HL-60/S4 (cell line): ENCODE measurements at regions not wholly inside any gene's neighbourhood (a gene's known extent, or its start where the extent isn't known, plus 50 kb on each side); places are given as distances from the start of the nearest gene placed in this dataset.

Experiments used
- in situ Hi-C: fragments of 300-500 bp; cut with MboI; formaldehyde crosslinking; loops from 2 replicates; pipeline ENCODE4 v1.14.3; 2022; ENCODE audit warnings: low sequenced_read_pairs

DNA sequence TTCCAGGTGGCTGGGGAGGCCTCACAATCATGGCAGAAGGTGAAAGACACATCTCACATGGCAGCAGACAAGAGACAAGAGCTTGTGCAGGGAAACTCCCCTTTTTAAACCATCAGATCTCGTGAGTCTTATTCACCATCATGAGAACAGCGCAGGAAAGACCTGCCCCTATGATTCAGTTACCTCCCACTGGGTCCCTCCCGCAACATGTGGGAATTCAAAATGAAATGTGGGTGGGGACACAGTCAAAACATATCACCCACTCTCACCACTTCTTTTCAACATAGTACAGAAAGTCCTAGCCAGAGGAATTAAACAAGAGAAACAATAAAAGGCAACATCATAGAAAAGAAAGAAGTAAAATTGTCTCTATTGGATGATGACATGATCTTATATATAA is 223.4 kb upstream of the SLC24A2 start:
- in situ Hi-C loops, result no loop called here

DNA sequence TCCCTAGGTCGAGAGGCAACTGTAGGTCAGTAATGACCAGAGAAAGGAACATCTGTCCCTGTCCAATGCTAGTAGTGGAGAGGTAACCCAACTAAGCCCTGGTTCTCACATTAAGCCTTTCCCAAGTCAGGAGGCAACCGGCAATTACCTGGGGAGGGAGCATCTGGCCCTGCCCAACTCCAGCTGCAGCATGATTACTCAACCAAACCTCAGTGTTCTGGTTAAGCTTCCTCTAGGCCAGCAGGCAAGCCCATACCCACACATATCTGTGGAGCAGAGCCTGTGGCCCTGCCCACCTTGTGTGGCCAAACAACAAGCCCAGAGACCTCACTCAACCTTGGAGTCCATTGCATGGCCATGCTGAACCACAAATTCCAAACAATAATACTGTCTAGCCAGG is 220.8 kb upstream of the SLC24A2 start:
- in situ Hi-C loops, result no loop called here

DNA sequence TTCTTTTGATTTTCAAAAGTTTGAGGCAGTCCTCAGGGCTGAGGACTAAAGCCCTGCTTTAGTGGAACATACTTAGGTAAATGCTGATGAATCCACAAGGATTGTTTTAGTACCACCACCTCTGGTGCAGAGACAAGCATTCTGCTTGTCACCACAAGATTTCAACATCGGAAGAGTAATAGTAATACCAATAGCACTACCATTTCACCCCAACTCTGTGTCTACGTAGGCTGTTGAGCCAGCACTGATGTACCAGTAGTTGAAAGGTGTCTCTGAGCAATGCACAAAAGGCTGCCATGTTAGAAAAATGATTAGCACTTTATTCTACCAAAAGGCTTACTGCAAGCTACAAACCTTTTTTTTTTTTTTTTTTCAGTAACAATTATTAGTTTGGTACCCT is 213.2 kb upstream of the SLC24A2 start:
- in situ Hi-C loops, result no loop called here

DNA sequence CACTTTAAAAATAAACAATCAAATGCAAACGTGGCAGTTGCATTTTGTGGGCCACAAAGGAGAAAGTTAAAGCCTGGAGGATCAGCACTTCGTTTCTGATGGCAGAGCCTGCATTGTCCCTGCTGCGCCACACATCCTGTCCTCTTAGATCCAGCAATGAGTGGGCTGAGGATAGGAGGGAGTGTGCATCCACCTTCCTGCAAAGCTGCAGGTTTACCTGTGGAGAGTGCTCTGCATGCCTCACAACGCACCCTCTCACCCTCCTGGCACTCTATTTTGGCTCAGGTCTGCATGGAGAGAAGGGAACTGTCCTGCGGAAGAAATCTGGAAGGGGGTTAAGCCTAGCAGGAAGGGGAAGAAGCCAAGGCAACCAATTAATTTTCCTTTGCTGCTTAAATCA is 212.2 kb upstream of the SLC24A2 start:
- in situ Hi-C loops, result no loop called here

DNA sequence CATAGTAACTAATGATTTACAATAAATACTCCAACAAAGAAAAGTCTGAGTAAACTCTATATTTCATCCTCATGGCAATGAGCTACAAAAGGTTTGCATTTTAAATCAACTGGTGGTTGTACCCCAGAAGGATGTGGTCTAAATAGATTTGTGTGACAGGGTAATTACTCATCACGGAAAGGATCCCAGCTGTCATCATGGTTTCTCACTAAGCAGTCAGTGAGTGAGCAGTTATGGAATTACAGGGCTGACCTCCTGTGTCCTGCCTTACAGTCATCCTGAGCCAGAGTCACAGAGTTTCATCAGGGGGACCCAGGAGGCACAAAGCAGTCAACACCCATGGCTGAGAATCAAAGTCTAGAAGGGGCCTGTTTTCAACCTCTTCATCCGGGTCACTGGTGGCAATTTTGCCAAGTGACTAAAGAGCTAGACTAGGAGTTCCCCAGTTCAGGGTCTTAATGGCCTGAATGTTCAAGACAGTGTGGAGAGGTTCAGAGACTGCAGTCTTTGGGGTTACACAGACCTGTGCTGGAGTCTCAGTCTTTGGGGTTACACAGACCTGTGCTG is 210.7 kb upstream of the SLC24A2 start:
- in situ Hi-C loops, result no loop called here

DNA sequence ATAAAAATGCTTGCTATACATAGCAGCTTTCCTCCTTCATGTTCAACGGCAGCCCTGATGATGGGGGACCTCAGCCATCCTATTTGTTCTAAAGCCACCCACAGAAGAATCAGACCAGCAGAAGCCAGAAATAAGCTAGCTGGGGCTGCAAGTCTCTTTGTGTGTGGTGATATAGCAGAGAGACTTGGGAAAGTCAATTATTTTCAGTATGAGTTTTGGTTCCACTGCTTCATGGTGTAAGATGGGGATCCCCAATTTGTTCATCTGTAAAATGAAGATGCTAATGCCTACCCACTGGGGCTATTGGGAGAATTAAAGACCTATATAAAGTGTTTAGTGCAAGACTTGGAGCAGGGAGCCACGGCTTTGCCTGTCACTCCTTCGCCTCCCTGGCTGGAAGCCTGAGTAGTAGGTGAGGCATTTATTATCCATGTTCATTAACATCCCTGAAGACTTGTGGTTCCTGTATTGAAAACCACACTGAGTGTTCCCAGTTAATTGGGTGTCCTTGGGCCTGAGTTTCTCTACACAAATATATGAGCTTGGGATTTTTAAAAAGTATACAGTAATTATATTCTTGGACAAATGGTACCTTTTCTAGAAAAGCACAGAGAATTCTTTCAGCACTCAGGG is 210.1 kb upstream of the SLC24A2 start:
- in situ Hi-C loops, result no loop called here

DNA sequence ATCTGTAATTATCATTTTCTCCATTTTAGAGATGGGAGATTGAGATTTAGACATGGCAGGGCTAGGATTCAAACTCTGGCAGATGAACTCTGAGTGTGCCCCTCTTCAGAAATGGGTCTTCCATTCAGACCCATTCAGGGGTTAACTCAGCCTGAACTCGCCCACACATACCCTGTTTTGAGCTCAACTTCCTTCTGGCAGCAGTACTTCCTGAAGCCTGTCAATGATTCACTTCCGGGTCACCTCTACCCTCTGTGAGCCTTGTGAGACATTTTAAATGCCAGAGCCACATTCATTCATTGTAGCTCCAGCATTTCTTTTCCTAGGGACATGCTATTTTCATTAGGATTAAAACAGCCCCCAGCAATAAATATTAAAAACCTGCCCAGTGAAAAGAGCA is 209.3 kb upstream of the SLC24A2 start:
- in situ Hi-C loops, result no loop called here

DNA sequence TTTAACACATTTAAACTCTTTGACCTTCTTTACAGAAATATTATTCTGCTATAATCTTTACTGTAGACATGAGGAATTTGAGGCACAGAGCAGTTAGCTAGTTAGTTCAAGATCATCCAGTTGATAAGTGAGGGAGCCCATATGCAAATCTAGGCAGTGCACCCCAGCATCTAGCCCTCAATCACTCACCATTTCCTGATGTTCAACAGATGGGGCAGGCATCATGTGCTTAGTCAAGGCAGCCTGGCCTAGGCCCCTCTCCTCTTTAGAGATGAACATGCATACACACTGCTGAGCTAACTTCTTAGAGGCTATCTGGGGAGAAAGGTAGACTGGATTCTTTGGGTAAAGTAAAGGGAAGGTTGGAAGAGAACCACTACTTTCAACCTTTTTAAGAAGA is 206.8 kb upstream of the SLC24A2 start:
- in situ Hi-C loops, result no loop called here

DNA sequence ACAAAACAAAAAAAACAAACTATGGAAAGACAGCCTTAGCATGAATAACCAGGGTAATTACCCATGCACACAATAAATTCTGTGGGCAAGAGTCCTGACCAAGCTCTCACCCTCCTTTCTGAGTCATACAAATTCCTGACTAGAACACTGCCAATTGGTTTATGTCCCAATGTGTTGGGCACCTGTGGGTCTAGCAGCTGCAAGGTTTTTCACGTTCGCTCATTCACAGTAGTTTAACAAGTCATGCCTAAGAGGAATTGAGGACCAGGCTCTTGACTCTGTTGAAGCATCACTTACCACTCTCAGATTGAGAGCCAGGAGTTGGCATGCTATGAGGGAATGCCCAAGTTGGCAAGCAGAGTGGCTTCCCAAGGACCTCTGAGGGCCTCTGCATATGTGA is 205.5 kb upstream of the SLC24A2 start:
- in situ Hi-C loops, result no loop called here

DNA sequence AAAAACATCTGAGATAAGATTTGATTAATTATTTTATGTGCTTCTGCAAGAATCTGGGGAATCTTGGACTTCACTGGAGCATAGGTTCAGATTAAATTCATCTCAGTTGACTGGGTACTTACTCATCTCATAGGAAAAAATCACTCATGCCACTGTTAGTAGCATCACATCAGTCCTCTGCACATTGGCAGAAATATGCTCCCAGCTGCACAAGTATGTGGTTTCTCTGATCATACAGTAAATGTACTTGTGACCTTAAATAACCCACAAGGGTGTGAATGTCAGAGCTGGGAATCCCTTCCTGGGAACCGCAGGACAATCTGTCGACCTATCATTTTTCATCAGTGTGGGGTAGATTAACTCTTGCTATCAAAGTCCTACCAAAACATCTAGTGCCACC is 203.7 kb upstream of the SLC24A2 start:
- in situ Hi-C loops, result no loop called here

DNA sequence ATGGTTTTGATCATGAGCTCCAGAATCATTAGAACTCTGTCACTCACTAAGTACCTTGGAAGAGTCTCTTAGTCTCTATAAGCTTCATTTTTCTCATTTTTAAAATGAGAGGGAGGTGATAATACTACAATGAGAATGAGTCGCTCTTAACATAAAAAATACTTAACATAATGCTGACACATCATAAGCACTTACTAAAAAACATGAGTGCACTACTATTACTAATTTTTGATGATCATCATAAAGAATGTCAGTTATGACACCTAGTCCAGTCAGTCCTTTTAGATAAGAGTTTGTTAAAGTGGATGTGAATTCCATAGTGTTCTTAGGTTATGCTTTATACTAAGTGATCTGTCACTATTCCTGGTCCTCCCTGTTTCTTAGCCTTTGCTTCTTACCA is 200.4 kb upstream of the SLC24A2 start:
- in situ Hi-C loops, result no loop called here

DNA sequence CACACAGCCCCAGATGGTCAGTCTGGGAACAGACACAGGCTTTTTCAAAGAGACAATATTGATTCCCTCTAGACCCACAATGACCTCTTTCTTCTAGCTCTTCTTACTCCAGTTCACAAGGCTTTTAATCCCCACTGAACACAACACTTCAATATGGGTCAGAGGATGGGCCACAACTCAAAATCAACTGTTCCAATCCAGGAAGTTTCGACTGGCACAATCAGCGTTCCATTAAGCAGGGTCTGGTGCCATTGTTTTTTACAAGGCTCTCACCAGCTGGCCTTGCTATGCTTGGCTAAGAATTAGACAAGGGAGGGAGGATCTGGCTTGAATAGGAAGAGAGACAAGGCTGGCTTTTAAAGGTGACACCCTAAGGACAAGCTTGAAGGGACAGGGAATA is 199.4 kb upstream of the SLC24A2 start:
- in situ Hi-C loops, result no loop called here

DNA sequence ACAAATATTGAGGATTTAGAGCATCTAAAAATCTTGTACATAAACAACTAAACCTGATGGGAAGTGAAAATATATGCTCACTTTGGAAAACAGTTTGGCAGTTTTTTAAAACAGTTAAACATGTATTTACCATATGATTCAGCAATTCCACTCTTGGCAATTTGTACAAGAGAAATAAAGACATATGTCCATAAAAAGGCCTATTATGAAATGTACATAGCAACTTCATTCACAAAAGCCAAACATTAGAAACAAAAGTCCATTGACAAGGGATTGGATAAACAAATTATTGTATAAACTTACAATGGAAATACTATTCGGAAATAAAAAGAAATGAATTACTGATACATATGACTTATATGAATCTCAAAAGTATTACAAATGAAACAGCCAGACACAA is 196.2 kb upstream of the SLC24A2 start:
- in situ Hi-C loops, result no loop called here

DNA sequence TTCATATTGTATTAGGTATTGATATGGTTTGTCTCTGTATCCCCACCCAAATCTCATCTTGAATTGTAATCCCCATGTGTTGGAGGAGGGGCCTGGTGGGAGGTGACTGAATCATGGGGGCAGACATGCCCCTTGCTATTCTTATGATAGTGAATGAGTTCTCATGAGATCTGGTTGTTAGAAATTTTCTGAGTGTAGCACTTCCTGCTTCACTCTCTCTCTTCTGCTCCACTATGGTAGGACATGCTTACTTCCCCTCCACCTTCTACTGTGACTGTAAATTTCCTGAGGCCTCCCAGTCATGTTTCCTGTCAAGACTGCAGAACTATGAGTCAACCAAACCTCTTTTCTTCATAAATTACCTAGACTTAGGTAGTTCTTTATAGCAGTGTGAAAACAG is 187.4 kb upstream of the SLC24A2 start:
- in situ Hi-C loops, result no loop called here

DNA sequence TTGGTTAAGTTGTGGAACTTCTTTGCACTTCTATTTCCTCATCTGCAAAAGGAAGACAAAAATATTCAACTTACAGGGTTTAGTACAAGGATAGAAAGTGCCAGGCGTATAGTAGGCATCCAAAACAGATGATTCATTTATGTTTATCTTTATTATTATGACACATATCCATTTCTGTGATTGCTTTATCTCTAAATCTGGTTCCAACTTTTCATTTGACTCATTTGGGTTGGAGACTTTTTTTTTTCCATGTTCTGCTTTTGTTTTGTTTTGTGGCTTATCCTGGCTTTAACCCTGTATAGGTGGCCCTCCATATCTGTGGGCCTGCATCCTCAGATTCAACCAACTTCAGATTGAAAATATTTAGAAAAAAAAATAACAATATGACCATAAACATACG is 186.7 kb upstream of the SLC24A2 start:
- in situ Hi-C loops, result no loop called here

DNA sequence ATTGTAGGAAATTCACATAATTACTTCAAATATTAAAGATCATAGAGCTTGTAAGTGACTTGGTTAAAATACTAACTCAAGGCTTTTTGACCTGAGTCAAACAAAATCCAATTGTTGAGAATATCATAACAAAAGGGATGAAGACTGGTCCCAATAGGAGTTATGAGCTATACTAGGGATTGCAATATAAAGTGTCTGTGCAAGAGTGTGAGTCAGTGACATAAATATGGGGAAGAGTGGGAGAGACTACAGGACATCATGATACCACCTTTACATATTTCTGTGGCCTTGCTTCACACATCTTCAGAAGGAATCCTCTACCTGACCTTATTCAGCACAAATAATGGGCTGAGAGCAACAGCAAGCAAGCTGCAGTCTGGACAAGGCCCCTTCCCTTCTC is 180.9 kb upstream of the SLC24A2 start:
- in situ Hi-C loops, result no loop called here

DNA sequence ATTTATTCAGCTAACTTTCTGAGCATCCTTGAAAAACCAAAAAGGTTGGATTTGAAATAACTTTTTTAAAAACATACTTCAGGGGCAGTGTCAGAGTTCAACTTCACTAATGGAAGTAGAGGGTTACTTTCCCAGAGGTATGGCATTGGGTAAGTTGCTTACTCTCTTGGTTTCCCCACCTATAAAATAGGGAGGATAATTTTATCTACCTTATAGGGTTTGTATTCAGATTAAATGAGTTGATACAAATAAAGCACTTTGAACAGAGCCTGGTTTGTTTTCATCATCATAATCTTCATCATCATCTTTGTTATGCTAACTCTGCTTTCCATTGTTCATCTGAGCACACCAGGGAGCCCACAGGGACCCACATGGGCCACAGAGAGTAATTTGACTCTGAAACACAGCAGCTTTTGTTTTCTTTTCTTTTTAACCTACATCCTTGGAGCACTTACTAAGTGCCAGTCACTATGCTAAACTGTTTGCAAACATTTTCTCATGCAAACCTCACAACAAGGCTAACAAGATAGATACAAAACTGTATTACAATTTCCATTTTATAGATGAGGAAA is 179.1 kb upstream of the SLC24A2 start:
- in situ Hi-C loops, result no loop called here

DNA sequence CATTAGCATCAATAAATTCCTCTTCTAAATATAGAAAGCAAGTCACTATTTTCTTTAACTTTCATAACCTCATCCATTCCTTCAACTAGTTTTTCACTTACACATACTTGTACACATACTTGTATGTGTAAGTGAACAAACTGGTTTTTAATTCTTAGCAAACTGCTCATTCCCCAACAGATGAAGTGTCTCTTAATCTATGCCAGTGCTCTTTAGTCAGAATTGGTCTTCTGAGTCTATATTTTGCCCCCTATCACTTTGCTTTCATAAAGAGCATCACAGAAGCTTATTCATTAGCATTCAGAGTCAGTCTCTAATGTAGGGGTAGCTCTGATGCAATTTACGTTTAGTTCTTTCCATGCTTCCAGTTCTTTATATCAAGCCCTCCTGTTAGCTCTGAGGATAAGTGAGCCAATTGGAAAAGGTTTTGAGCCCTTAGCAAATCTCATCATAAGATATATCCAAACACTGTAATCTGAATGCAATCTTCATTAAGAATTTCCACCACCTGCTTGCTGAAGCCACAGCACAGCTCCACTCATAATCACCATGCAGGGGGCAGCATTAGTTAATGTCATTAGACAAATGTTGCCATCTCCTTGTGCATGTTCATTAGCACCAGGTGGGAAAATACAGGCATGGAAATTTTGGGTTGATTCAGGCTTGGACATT is 178.5 kb upstream of the SLC24A2 start:
- in situ Hi-C loops, result no loop called here

DNA sequence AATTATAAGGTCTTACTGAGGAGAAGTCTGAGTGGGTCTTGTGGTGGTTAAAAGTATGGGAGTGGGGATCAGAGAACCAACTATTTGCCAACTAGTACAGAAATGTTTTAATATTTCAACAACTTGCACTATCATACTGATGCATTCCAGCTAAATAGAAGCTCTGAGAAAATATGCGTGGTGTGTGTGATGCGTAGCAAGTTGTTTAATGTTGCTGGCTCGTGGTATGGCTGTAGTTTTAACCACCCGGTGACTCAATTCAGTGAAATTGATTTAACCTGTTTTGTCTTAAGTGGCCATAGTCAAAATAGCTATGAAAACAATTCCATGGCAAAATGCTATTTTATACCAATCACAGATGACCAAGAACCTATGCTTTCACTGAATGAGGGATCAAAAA is 176.5 kb upstream of the SLC24A2 start:
- in situ Hi-C loops, result no loop called here

DNA sequence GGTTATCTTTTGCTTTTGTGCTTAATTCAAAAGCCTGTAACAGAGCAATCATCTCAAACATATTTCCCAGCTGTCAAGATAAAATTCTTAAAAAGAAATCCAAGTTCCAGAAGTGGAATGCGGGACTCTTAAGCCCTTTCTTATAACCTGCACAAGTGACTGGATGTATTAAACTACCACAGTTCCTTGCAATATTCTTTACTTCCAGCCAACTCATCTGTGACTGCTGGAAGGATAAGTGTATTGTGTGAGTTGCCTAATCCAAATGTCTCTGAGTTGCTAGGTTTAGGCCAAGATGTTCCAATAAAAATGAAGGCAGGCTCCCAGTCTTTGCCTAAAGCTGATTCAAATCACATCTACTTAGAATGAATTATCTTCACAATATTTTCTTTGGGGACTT is 159.2 kb upstream of the SLC24A2 start:
- in situ Hi-C loops, result loop anchor here (25.0 kb wide), 1 partner anchor 989 kb away; no protein-coding TSS in a partner anchor

DNA sequence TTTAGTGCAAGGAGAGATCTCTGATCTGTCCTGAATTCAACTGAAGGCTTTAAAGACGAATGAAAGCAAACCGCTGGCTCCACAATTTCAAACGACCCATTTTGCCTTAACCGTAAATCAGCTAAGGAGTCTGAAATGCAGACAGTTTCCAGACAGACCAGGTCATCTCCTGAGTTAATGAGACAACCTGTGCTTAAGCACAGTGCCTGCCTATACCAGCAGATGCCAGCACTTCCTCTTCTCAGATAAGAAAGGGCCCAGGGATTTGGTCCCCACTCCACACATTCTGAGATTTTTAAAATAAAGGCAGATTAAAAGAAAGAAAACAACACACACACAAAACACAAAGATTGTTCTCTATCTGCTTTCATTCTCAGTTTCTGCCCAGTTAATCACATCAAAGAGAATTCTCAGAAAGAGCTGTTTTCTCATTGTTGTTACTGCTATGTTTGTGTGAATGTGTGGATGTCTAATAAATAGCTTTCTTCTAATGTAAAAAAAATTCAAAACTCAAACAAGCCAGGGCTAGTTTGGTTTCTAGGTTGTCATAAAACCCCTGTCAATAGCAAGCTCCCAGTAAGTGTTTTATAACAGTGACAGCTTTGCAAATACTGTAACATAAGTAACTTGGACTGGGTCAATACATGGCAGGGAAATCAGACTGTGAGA is 157.7 kb upstream of the SLC24A2 start:
- in situ Hi-C loops, result loop anchor here (25.0 kb wide), 1 partner anchor 991 kb away; no protein-coding TSS in a partner anchor

DNA sequence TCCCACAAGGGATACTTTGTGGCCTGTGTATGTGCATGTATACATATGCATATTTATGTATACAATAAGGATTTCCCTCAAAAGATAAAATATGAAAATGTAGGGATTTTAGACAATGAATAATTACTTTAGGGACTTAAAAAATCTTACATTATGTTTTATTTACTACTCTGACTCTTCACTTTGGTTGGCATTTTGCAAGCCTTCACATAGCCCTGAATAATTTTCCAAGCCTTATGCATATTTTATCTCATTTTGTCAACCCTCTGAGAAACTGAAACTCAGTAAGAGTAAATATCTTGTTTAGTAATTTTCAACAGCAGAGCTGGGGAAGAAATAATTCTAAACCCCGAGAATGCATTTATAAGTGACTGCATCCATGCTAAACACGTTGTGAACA is 153.0 kb upstream of the SLC24A2 start:
- in situ Hi-C loops, result loop anchor here (25.0 kb wide), 1 partner anchor 995 kb away; no protein-coding TSS in a partner anchor
